Mesothelial cell of epicardium (in vitro differentiated cells): ENCODE measurements at regions not wholly inside any gene's neighbourhood (a gene's known extent, or its start where the extent isn't known, plus 50 kb on each side); places are given as distances from the start of the nearest gene placed in this dataset.

Experiments used
- DNase-seq, 2 experiments: peaks; one replicate each; pipeline ENCODE4 v3.0.0; 2021; ENCODE audit warnings: low spot score in 2 of 2; ENCODE audit not compliant: unreplicated experiment in 2 of 2
- H3K27ac Mint-ChIP-seq: 2 replicates; pipeline ENCODE4 v1.8.0; 2021; ENCODE audit warnings: mixed read lengths
- H3K27me3 Mint-ChIP-seq: 2 replicates; pipeline ENCODE4 v1.8.0; 2021; ENCODE audit warnings: low read depth, mixed read lengths
- H3K36me3 Mint-ChIP-seq: 2 replicates; pipeline ENCODE4 v1.8.0; 2021; ENCODE audit warnings: mixed read lengths
- H3K4me1 Mint-ChIP-seq: 2 replicates; pipeline ENCODE4 v1.8.0; 2021; ENCODE audit warnings: mixed read lengths
- H3K4me3 Mint-ChIP-seq: 2 replicates; pipeline ENCODE4 v1.8.0; 2021; ENCODE audit warnings: mild to moderate bottlenecking, moderate library complexity, mixed read lengths
- H3K9me3 Mint-ChIP-seq: 2 replicates; pipeline ENCODE4 v1.8.0; 2021; ENCODE audit warnings: mixed read lengths
- TF ChIP-seq, protein P1 (sequence below): fragments of 200-600 bp; sonication (generic); IDR thresholded peaks from one replicate; pipeline ENCODE4 v1.5.0; 2021; ENCODE audit warnings: antibody characterized with exemption; ENCODE audit not compliant: unreplicated experiment

DNA sequence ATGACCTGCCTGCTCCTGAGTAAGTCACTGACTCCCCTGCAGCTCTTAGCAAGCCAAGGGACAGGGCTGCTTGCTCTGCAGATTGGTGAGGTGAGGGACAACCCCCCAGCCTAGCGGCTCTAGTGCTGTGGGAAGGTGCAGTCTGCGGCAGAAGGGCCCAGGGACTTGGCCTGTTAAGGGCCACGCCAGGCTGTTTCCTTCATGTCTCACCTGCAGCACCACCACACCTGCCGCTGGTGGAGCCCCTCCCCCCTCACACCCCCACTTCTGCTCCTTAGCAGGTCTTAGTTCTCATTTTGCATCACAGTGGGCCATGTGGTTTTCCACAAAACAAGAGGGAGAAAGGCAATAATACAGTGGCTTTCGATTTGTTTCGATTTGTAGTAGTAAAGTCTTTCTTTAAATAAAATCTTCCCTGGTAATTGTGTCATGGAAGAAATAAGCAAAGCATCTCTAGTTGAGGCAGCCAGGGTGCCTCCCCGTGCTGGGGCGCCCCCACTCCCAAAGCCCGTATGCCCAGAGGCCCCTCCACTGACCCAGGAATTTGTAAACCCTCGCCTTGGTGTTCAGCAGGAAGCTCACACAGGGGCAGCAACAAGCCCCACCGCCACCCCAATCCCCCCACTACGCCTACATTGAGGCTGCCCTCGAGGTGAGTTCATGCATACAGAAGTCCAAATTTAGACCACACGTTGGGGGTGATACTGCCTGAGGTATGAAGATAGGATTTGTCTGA is 86.5 kb upstream of the CLDN5 start:
- H3K9me3 Mint-ChIP-seq, result no peaks in the 10 kb centered on the region
- peaks cover 44% of the 10 kb centered on the region for H3K27me3 Mint-ChIP-seq
- TF ChIP-seq, protein P1, sequence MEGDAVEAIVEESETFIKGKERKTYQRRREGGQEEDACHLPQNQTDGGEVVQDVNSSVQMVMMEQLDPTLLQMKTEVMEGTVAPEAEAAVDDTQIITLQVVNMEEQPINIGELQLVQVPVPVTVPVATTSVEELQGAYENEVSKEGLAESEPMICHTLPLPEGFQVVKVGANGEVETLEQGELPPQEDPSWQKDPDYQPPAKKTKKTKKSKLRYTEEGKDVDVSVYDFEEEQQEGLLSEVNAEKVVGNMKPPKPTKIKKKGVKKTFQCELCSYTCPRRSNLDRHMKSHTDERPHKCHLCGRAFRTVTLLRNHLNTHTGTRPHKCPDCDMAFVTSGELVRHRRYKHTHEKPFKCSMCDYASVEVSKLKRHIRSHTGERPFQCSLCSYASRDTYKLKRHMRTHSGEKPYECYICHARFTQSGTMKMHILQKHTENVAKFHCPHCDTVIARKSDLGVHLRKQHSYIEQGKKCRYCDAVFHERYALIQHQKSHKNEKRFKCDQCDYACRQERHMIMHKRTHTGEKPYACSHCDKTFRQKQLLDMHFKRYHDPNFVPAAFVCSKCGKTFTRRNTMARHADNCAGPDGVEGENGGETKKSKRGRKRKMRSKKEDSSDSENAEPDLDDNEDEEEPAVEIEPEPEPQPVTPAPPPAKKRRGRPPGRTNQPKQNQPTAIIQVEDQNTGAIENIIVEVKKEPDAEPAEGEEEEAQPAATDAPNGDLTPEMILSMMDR, result no peak
- no peaks in the 10 kb centered on the region for H3K4me1 Mint-ChIP-seq
- H3K36me3 Mint-ChIP-seq, result no peaks in the 10 kb centered on the region
- H3K27ac Mint-ChIP-seq, result no peak overlapping the region
- H3K4me3 Mint-ChIP-seq, result no peak overlapping the region
- DNase-seq, result no peak

DNA sequence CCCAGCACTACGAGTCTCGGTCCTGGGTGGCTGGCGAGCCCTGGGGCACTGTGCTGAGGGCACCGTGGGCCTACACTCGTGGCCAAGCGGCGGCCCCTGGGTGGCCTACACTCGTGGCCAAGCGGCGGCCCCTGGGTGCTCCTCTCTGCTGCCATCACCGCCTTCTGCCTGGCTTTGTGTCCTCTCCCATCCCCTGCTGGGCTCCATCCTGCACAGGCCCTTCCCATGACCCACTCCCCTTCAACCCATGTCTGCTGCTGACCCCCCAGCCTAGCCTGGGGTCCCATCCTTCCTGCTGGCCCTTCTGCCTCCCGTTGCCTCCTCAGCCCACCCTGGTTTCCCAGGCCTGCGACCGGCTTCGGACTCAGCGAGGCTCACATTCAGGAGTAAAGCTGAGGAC is 87.4 kb upstream of the CLDN5 start:
- H3K9me3 Mint-ChIP-seq, result no peaks in the 10 kb centered on the region
- no peaks in the 10 kb centered on the region for H3K4me1 Mint-ChIP-seq

DNA sequence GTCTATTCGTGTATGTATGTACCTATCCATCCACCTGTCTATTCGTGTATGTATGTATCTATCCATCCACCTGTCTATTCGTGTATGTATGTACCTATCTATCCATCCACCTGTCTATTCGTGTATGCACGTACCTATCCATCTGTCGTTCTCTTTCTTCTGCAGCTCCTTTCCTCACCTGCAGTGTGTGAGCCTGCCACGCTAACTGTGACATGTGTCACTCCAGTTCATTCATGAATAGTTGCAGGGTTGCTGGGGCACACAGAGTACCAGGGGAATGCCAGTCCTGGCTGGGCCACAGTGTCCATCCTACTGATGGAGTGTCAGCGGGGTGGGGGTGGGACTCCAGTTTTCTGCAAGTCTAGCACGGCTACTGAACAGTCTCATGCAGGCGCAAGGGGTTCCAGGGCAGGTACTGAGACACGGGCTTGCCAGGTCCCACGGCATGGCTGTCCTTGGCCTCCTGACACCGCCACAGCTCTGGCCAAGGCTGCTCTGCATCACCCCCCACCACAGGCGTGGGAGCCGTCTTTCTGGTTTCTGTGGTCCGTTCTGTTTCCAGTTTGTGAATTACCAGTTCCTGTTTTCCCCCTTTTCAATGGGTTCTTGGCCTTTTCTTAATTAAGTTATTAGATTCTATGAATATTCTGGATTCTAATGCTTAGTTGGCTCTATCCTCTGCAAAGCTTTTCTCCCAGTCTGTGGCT is 88.8 kb upstream of the CLDN5 start:
- H3K27ac Mint-ChIP-seq, result no peak overlapping the region
- peaks cover 10% of the 10 kb centered on the region for H3K4me1 Mint-ChIP-seq
- H3K27me3 Mint-ChIP-seq, result peaks cover 29% of the 10 kb centered on the region
- no peaks in the 10 kb centered on the region for H3K36me3 Mint-ChIP-seq
- H3K4me3 Mint-ChIP-seq, result no peak overlapping the region
- H3K9me3 Mint-ChIP-seq, result no peaks in the 10 kb centered on the region
- TF ChIP-seq, protein P1, result no peak
- DNase-seq, result no peak

More for the DNA sequence above, 87.4 kb upstream of the CLDN5 start:
- Mint-ChIP-seq H3K36me3 (no peaks in the 10 kb centered on the region), H3K27ac (no peak overlapping the region), H3K4me3 (no peak overlapping the region), H3K27me3 (peaks cover 40% of the 10 kb centered on the region)
- TF ChIP-seq, protein P1, result no peak
- no peak for DNase-seq

DNA sequence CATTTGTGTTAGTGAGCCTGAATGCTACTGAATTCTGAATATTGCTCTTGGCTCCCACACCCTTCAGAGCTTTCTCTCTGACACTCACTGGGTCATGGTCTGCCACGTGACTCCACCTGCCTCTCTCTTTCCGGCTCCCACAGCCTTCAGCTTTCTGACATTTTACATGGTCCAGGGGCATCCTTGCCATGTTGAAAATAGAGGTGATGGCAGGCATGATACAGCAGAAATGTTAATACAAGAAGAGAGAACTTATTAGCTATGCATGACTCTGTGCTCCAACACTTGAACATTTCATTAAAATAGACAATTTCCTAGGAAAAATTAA is 90.3 kb upstream of the CLDN5 start:
- H3K9me3 Mint-ChIP-seq, result no peaks in the 10 kb centered on the region
- peaks cover 10% of the 10 kb centered on the region for H3K4me1 Mint-ChIP-seq
- DNase-seq, result no peak
- no peak overlapping the region for H3K4me3 Mint-ChIP-seq
- H3K36me3 Mint-ChIP-seq, result no peaks in the 10 kb centered on the region
- TF ChIP-seq, protein P1, result no peak
- H3K27me3 Mint-ChIP-seq, result peaks cover 20% of the 10 kb centered on the region
- no peak overlapping the region for H3K27ac Mint-ChIP-seq

DNA sequence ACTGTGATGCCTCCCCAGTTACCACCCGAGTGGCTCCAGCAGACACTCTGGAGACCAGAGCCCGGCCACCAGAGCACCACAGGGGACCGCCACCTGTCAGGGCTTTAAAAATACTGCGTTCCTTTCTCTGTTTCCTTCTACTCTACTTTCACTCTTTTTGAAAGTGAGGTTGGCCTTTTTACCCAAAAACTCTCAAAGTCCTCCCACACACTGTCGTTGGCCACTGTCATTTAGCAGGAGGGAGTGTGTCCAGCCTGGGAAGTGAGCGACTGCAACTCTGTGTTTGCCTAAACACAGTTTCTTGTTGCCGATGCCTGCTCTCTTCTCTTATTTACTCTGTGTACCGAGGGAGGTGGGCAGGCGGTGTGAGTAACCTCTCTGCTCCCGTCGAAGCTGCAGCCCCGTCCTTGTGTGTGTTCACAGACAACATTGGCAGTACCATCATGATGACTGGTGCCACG is 90.8 kb upstream of the CLDN5 start:
- Mint-ChIP-seq H3K27me3 (peaks cover 22% of the 10 kb centered on the region), H3K27ac (no peak overlapping the region), H3K4me1 (peaks cover 10% of the 10 kb centered on the region), H3K4me3 (no peak overlapping the region), H3K9me3 (no peaks in the 10 kb centered on the region), H3K36me3 (no peaks in the 10 kb centered on the region)
- no peak for DNase-seq
- TF ChIP-seq, protein P1, result no peak
